Stimulated activated CD4-positive, alpha-beta T cell treated with anti-CD3 and anti-CD28 coated beads, TNF-alpha, amount 100 ng/mL, for 24 hours (primary cell): ENCODE measurements at regions not wholly inside any gene's neighbourhood (a gene's known extent, or its start where the extent isn't known, plus 50 kb on each side); places are given as distances from the start of the nearest gene placed in this dataset.

Experiments
- DNase-seq, 3 experiments: peaks; one replicate each; pipeline ENCODE4 v3.0.0-alpha.2; 2020; ENCODE audit warnings: low read depth in 3 of 3

- DNase-seq = peak in 2 of 3 experiments; percentile 16 to 22
These were observed 180.8 kb upstream of the BCOR start for GRCh38 chrX:40278340-40279090.

- DNase-seq = no peak
These were observed 179.9 kb upstream of the BCOR start for GRCh38 chrX:40277672-40278071.

GRCh38 chrX:40273356-40274050 is 175.7 kb upstream of the BCOR start:
- no peak for DNase-seq

- no peak for DNase-seq
These were observed 175.0 kb upstream of the BCOR start for GRCh38 chrX:40272776-40273175.

GRCh38 chrX:40272141-40272540 is 174.4 kb upstream of the BCOR start:
- DNase-seq = no peak

- no peak for DNase-seq
These were observed 170.4 kb upstream of the BCOR start for GRCh38 chrX:40268188-40268520.

GRCh38 chrX:40267334-40268187 is 169.8 kb upstream of the BCOR start:
- DNase-seq = no peak

GRCh38 chrX:40266490-40267333 is 169.0 kb upstream of the BCOR start:
- peak; percentile 20 to 59 (median 33) for DNase-seq

GRCh38 chrX:40265936-40266335 is 168.2 kb upstream of the BCOR start:
- no peak for DNase-seq

GRCh38 chrX:40263014-40263560 is 165.3 kb upstream of the BCOR start:
- DNase-seq = no peak

- DNase-seq = no peak
These were observed 164.6 kb upstream of the BCOR start for GRCh38 chrX:40262157-40263013.

GRCh38 chrX:40261833-40262156 is 164.0 kb upstream of the BCOR start:
- DNase-seq = no peak

GRCh38 chrX:40260146-40260747 is 162.5 kb upstream of the BCOR start:
- no peak for DNase-seq

GRCh38 chrX:40258909-40259308 is 161.2 kb upstream of the BCOR start:
- DNase-seq = no peak

- no peak for DNase-seq
These were observed 156.0 kb upstream of the BCOR start for GRCh38 chrX:40253771-40254170.

- DNase-seq = no peak
These were observed 151.8 kb upstream of the BCOR start for GRCh38 chrX:40249582-40249981.

GRCh38 chrX:40248822-40249221 is 151.1 kb upstream of the BCOR start:
- no peak for DNase-seq

- DNase-seq = no peak
These were observed 150.3 kb upstream of the BCOR start for GRCh38 chrX:40247848-40248622.

GRCh38 chrX:40247382-40247781 is 149.6 kb upstream of the BCOR start:
- no peak for DNase-seq
